NCI-H2107 (cell line): ENCODE measurements at regions not wholly inside any gene's neighbourhood (a gene's known extent, or its start where the extent isn't known, plus 50 kb on each side); places are given as distances from the start of the nearest gene placed in this dataset.
"Not testable (repeated sequence)": the region's sequence is repeated elsewhere in the genome, so short reads cannot be mapped to it uniquely, and the experiment has no call there.

ENCODE experiments used
- DNase-seq: peaks from one replicate; lab custom pipeline; 2025; lab: John Stamatoyannopoulos, UW

DNA sequence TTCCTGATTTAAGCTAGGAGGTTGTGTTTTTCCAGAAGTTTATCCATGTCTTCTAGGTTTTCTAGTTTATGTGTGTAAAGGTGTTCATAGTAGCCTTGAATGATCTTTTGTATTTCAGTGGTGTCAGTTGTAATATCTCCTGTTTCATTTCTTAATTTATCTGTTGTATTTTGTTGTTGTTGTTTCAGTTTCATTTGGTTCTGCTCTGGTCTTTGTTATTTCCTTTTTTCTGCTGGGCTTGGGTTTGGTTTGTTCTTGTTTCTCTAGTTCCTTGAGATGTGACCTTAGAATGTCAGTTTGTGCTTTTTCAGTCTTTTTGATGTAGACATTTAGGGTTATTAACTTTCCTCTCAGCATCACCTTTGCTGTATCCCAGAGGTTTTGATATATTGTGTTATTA is 62.8 kb downstream of the SCP2D1 start:
- DNase-seq, result not testable (repeated sequence)

DNA sequence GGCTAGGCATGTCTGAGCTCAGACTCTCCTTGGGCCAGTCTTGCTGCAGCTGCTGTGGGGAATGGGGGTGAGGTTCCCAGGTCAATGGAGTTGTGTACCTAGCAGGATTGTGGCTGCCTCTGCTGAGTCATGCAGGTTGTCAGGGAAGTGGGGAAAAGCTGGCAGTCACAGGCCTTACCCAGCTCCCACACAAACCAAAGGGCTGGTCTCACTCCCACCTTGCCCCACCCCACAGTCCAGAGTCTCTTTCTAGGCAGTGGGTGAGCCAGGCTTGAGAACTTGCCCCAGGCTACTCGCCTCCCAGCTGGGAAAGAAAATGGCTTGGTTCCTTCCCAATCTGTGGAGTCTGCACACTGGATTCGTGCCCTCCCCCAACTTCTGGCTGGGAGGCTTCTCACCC is 65.7 kb downstream of the SCP2D1 start:
- no peak for DNase-seq

DNA sequence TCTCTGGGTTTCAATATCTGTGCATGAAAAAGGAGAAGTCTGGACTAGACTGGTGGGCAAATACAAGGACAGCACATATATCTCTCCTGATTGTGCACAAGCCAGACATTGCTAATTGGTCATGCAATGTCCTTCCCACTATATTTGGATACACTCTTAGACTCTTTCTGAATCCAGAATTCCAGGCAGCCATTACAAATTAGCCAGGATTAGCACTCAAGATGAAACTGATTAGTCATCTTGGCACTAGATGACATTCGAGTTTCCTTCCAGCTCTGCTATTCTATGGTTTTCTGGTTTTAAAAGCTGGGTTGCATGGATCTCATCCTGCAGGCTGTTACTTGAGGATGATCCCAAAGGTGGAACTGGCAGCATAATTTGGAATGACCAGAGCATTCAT is 73.2 kb downstream of the SCP2D1 start:
- DNase-seq, result no peak

DNA sequence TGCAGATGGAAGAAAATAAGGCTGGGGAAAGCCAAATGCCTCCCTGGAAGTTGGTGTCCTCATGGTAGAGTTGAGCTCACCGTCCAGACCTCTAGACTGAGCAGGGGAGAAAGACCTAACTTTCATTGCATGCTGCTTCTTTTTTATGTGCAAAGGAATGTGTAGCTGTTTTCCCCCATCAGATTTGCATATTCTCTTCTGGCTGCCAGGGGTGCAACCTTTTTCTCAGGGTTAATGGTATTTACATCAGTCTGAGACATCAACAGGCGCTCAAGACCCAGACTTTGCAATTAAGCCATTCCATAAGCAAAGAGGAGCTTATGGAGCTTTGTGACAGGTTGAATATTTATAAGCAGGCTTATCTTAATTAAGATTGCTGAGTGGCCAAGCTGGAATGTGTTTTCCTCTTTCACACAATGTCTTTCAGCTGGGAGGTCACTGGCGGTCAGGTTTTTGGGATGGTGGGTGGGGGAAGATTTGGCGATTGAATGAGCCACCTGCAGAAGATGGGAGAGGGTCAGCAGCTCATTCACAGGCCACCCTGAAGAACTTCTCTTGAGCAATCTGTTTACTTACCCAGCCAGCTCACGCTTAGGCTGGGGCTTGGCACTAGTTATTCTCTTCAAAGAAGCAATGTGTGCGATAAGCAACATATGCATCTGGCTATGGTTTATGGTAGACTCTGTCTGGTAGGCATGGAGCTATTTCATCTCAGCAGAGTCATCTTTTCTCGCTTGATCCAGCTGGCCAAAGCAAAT is 88.6 kb downstream of the SCP2D1 start:
- DNase-seq, result no peak

DNA sequence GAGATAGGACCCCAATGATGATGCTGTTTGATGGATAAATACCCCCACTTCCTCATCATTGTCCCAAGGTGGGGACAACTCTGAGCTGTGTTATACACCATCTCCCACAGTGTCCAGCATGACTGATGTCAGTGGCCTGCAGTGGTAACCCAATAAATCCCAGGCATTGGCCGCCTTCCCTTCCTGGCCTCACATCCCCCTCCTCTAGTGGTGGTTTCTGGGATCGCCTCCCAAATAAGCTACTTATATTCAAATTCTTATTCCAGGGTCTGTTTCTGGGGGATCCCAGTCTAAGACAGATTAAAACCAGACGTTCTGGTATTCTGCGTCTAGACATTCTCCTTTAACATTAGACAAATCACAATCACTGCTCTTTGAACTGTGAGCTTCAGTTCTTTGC is 90.6 kb downstream of the SCP2D1 start:
- no peak for DNase-seq

DNA sequence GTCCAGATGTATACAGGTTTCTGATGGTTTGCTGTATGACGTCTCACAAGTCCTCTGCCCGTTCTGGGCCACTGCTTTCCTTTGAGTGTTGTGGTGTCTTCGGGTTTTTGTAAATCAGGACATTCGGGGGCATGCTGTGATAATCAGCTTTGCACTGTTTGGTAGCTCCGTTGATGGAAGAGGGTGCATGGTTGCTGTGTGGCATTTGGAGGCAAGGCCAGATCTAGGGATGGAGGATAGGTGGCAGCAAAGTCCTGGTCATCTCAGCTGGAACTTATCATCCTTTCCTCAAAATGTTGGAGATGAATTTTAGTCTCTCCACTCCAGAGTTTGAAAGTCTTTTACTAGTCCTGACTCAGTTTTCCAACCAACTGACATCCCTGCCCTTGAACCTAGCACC is 91.0 kb downstream of the SCP2D1 start:
- no peak for DNase-seq

DNA sequence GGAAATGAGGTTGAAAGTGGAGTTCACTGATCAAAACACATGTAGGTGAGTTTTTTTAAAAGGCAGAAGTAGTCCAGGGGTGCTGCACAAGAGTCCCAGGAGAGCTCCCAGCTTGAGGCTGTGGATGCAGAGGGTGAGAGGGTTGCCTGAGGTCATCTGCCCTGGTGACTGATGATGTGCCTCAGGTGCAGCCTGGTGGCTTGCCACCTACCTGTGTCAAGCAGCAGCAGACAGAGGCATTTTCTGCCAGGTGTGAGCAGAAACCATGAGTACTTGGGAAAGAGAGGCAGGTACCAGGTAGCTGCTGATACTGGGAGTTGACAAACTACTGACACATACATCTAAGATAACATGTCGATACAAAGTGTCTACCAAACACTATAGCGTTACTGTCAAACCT is 92.5 kb downstream of the SCP2D1 start:
- DNase-seq, result no peak

DNA sequence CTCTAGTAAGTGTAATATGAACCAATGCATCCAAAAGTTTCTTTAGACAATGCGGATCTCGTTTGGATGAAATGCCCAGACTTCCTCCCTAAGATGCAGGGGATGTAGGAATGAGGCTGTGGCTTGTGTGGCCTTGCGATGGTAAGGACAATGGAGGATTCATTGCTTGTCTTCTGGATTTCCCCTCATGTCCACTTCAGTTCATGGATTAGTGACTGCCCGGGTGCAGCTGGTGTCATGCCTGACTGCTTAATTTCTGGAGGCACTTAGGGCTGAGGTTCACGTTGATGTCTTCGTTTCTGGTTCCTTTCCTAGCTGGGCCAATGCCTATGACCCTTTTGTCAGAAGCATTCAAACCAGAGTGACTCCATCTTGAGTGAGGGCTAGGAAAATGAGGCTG is 93.8 kb downstream of the SCP2D1 start:
- DNase-seq, result no peak

DNA sequence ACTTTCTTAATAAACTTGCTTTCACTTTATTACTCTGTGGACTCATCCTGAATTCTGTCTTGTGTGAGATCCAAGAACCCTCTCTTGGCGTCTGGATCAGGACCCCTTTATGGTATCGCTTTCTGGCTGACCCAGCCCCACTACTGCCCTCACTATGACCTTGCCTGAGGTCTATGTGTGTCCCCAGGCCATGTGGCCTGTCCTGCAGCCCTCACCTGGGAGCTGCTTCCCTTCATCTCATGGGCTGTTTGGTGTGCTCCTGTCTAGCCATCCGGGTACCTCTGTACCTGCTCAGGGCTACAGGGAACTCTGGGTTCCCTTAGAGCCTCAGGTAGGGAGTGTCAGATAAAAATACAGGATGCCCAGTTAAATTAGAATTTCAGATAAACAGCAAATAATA is 94.5 kb downstream of the SCP2D1 start:
- DNase-seq, result no peak

DNA sequence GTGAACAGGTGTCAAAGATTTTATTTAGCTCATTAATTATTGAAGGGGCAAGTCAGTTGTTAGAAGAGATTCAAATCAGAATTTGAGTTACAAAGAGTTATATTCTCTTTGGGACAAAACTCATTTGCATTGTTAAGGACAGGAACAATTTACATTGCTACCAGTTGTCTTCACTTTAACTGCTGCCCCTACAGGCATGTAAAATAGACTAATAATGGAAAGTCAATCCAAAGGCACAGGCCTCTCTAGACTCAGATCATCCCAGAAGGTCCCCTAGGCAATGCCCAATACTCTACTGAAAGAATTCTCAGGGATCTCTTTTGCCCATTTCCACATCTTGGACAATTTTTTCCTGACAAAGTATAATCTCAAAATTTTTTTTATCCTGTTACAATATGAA is 95.7 kb downstream of the SCP2D1 start:
- DNase-seq, result no peak

DNA sequence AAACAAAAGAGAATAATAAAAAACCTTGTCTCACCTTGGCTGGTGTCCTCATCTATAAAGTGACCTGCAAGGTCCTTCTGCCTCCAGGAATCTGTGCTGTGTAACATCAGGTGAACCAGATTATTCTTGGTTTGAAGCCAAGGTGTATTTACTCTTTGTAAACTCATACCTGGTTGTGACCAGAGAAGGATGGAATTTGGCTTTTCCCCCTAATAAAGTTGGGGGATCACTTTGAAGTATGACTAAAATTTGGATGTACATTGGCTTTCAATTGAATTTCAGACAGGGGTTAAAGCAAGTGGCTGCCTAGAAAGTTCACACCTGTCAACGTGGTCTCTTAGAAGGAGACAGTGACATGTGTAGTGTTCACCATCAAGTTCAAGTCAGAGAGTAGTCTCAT is 100.1 kb downstream of the SCP2D1 start:
- DNase-seq, result no peak

DNA sequence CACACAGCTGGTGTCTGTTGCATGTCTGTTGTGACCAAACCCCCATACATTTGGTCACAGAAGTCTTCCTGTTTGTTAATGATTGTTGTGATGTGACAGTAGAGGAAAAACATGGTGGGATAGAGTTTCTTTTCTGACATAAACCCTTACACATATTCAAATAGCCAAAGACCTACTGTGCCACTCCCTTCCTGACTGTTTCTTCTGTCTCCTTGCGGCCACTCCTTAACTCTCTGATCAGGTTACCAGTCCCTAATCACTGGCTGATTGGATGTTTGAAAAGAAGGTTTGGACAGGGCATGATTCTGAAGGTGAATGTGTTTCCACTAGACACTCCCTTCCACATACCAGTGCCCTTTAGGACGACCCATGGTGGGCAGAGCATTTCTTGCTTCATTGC is 101.2 kb downstream of the SCP2D1 start:
- DNase-seq, result no peak

DNA sequence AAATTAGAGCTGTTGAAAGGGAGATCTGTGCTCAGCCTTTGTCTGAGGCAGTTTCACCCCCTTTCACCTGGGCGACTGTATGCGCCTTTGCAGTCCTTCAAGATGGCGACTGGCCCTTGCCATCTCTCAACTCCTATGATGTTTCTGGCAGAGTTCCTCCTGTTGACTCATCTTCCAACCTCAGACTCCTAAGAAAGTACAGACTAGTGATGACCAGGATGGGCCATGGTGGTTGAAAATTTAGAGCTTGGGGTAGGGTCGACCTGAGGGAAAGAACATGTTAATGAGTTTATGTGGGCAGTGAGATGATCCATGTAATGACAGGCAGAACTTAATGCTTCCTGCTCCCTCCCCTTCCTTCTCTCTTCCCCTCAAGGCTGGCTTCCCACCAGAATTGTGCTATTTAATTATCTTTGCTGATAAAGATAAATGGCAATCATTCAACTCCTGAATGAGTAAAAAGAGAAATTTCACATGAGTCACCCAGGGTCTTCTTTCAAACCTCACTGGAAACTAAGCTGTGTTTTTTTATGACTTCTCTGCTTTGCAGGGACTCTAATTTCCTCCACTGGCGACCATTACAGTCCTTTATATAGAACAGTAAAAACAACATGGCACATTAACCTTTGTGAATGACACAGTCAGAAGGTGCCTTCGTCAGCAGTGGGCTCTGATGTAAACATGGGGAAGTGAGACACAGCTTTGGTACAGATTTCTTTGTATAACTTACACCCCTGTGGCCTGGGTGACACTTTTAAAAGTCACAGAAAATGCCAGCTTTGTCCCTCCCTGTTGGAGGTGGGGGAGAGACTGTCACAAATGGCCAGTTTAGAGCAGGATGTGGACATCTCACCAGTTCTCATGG is 103.5 kb downstream of the SCP2D1 start:
- DNase-seq, result no peak

DNA sequence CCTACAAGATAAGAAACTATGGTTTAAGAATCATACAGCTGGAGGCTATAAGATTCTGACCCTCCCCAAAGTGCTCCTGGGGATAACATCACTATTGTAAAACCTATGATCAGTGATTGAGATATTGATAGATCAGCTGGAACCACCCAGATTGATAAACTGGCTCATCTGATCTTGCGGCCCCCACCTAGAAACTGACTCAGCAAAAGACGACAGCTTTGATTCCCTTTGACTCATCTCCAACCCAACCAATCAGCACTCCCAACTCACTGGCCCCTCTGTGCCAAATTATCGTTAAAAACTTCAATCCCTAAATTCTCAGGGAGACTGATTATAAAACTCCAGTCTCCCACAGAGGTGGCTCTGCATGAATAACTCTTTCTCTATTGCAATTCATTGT is 106.4 kb downstream of the SCP2D1 start:
- no peak for DNase-seq

DNA sequence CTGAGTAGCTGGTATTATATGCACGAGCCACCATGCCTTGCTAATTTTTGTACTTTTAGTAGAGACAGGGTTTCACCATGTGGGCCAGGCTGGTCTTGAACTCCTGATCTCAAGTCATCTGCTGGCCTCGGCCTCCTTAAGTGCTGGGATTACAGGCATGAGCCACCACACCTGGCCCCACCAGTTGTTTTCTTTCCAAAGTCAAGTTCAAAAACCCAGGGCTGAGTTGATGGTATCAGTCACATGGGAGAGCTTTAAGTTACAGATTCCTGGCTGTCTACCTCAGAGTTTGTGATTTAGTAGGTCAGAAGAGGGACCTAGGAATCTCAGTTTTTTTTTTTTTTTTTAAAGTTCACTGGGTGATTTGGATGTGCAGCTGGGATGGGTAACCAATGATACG is 107.7 kb downstream of the SCP2D1 start:
- no peak for DNase-seq

DNA sequence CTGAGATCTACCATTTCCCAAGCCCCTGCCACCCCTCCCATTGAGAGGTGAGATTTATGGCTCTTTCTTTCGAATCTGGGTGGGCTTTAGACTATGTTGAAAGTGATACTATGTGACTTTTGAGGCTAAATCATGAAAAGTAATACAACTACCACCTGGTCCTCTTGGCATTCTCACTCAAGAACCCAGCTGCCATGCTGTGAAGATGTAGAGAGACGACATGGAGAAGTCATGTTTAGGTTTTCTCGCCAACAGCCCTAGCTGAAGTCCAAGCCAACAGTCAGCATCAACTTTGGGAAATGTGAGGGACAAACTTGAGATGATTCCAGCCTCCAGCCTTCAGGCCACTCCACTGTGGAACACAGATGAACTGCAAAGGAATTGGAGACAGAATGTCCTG is 108.7 kb downstream of the SCP2D1 start:
- DNase-seq, result no peak

DNA sequence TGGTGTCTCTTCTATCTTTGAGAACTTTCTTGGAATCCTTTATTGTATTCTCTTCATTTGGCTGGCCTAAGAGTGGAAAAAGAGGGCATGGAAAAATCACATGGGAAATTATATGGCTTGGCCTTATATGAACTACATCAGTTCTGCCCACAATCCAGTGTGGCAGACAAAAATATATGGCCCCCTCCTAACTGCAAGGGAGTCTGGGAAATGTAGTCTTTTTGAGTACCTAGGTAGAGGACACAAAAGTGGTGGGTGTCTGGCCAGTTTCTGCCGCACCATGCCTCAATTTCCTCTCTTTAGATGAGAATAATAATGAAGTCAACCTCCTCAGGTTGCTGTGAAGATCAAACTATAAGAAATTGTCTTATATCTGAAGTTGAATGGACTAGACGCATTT is 109.3 kb downstream of the SCP2D1 start:
- DNase-seq, result no peak

DNA sequence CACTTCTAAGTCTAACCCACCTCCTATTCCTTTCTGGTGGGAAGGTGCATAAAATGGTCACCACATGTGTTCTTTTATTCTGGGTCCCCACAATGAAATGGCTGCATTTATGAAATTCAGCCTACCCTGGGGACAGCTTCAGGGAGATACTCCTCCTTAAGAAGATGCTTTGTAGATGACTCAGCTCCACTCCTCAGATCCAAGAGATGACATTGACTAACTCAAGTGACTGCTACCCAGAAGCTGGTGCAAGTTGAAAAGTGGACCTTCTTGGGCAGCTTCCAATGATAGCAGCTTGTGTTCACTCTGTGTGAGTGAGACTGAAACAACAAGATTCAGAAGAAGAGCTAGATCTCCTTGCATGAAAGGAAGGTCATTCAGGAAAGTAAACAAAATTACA is 113.4 kb downstream of the SCP2D1 start:
- no peak for DNase-seq

DNA sequence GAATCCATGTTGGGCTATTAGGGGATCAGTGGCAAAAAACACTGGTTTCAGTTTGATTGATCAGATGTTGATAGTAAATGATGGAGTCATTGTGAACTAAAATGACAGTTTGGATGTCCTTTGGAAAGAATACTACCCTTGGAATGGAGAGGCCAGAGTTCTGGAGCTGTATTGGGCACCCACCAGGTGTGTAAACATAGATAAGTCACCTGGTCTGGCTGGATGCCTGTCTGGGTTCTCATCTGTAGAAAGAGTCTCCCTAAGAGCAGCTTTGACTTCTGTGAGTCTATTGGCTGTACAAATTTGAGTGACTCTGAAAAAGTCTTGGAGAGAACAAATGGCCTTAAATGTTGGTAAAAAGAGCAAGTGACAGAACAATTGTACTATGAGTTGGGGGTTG is 115.0 kb downstream of the SCP2D1 start:
- DNase-seq, result no peak

DNA sequence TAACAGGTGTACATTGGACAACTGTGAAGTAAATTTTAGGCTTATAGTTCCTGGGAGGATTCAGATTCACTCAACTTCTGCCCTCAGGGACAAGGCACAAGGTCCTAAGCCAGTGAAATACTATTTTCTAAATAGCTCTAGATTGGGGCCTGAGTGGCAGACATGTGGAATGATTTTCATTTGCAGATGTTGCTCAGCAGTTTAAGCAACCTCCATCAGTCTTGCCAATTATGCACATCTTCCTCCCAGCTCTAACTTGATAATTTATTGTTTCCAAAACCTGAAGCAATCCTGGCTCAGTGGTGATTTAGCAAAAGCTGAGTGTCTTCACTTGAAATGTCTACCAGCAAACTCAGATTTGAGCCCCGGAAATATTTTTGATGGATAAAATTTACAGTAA is 116.2 kb downstream of the SCP2D1 start:
- no peak for DNase-seq

DNA sequence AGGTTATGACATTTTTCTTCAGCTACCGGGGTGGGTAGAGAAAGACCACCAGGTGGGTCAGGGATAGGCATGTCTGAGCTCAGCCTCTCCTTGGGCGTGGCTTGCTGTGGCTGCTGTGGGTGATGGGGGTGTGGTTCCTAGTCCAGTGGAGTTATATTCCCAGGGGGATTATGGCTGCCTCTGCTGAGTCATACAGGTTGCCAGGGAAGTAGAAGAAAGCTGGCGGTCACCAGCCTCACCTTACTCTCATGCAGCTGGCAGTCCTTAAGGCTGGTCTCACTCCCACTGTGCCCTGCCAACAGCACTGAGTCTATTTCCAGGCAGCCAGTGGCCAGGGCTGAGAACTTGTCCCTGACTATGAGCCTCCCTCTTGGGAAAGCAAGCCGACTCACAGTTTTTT is 130.0 kb downstream of the SCP2D1 start:
- no peak for DNase-seq

DNA sequence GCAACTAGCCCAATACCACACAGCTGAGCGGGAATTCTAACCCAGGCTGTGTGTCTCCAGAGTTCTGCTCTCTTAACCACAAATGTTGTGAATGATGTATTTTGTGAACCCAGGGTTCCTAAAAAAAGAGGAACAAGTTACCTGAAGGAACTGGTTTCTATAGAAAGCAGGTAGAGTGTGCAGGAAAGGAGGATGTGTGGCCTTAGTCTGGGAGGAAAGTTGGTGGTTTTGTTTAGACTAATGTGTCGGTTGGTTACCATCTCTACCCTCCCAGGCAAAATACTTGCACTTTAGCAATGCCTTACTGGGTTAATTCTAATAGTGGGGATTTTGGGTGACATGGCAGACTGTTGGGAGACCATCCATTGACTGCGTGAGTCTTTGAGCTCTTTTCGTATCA is 143.3 kb downstream of the SCP2D1 start:
- DNase-seq, result no peak

DNA sequence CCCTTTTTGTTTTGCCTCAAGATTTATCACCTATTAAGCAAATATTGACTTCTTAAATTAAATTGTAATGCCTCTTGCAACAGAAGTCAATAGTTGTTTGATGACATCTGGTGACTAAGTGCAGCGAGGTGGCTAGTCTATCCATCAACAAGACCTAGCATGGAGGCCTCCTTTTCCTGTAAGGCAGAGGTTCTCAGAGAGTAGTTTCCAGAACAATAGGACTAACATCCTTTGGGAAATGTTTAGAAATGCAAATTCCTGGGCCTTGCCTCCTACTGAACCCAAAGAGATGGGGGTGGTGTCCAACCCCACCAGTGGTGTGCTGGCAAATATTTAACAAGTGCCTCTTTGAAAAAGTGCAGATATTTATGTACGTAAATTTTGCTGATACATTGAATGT is 143.7 kb downstream of the SCP2D1 start:
- no peak for DNase-seq

DNA sequence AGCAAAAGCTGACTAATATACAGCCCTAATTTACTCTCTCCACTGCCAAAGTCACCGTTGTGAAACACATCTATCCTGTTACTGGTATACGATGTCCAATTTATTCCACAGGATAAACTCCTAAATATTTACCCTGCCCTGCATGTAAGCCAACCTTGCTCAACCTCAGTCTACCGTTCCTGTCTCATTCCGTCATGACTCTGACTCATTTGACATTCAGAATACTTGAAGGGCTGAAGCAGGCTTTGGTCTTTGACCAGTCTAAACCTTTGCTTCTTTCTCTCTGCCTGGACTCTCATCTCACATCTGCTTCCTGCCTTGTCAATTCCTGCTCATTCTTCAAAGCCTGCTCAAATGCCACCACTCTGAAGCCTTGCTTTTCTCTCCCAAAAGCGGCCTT is 157.5 kb downstream of the SCP2D1 start:
- no peak for DNase-seq
